ENCODE measurements at regions not wholly inside any gene's neighbourhood (a gene's known extent, or its start where the extent isn't known, plus 50 kb on each side); places are given as distances from the start of the nearest gene placed in this dataset.
"Not testable (repeated sequence)": the region's sequence is repeated elsewhere in the genome, so short reads cannot be mapped to it uniquely, and the experiment has no call there.

DNA sequence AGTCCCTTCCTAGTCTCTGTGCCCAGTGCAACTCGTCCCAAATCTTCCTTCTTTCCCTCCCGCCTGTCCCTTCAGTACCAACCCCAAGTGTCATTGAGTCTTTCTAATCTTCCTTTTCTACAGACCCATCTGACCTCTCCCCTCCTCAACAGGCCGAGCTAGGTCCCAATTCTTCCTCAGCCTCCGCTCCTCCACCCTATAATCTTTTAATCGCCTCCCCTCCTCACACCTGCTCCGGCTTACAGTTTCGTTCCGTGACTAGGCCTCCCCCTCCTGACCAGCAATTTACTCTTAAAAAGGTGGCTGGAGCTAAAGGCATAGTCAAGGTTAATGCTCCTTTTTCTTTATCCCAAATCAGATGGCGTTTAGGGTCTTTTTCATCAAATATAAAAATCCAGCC lies 123.1 kb upstream of the MAP2 start:
- not testable (repeated sequence) for TF ChIP-seq POLR2AphosphoS5 (IDR thresholded peaks at IDR 0.05; ENCODE audit: low read depth, low read length); POLR2A (IDR thresholded peaks at IDR 0.05; ENCODE audit: low read depth, low read length); TAF1 (IDR thresholded peaks at IDR 0.05; ENCODE audit: borderline replicate concordance, low read depth, low read length)

All from GM12892 (cell line).